Ramos (cell line): ENCODE measurements at regions not wholly inside any gene's neighbourhood (a gene's known extent, or its start where the extent isn't known, plus 50 kb on each side); places are given as distances from the start of the nearest gene placed in this dataset.

Experiments
- in situ Hi-C: fragments of 300-500 bp; cut with MboI; formaldehyde crosslinking; loops from one replicate; pipeline ENCODE4 v1.14.3; 2022; ENCODE audit warnings: low sequenced_read_pairs; ENCODE audit not compliant: unreplicated experiment

DNA sequence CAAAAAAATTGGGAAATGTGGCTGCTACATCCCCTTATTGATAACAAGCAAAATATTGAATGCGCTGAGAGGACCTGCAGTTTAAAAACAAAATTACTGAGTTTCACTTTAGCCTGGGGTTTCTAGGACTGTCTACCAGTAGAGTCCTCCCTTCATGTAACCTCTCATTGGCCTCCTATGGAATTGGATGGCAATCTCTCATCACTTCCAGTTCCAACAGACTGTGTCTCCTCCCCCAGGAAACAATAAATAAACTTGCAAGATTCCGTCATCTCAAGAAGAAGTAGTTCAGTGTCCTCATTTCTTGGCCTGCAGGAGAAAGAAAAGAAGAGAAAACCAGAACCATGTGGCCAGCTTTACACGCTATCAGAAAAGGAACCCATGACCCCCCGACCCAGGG lies 123.8 kb downstream of the TLE3 start:
- in situ Hi-C loops: no loop called here

DNA sequence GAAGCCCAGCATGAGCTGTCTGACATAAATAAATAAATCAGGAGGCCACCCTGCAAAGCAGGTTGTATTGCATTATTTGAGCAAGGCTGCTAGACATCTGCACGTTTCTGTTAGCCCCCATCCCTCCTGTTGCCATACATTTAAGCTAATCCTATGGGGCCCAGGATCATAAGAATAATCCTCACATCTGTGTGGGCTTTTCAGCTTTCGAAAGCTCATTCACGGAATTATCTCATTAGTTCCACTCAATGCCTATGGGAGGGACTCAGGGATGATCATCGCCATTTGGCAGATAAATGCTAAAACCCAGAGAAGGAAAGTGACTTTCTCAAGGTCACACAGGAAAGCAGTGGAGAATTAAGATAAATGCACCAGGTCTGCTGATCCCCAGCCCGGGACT lies 123.4 kb downstream of the TLE3 start:
- in situ Hi-C loops: no loop called here

DNA sequence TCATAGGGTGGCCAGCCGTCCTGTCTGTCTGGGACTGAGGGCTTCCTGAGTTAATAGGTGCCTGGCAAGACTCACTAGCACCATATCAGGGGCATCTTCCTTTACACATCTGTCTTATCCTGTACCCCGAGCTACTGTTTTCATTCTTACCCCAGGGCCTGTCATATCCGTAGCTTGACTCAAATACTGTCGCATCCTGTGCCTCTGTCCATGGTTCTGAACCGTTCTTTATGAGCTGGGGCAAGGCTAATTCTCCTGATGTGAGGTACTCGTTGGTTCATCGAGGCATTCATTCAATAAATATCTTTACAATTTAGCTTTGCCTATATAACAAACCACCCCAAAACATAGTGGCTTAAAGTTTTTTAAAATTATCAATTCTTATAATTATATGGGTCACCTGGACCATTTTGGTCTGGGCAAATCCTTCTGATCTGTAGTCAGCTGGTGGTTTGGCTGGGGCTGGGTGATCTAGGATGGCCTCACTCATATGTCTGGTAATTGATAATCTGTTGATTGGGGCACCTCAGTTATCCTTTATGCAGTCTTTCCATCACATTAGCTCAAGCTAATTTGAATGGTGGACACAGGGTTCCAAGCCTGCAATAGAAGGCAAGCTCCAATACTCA lies 121.2 kb downstream of the TLE3 start:
- in situ Hi-C loops: no loop called here

DNA sequence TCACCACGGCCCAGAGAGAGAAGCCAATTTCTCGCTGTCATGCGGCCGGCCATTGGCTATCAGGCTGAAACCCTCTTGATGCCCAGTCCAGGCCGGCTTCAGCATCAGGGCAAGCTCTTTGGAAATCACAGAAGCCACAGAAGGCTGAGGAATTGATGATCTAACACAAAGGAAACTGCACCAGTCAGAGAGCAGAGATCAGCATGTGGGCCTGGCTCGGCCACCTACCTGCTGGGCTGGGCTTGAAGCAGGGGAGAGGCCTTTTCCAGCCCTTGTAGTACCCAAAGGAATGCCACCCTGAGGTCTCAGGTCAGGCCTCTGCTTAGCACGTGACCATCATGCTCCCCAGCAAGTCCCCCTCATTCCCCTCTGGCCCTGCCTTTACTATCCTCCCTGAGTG lies 119.1 kb downstream of the TLE3 start:
- in situ Hi-C loops: no loop called here

DNA sequence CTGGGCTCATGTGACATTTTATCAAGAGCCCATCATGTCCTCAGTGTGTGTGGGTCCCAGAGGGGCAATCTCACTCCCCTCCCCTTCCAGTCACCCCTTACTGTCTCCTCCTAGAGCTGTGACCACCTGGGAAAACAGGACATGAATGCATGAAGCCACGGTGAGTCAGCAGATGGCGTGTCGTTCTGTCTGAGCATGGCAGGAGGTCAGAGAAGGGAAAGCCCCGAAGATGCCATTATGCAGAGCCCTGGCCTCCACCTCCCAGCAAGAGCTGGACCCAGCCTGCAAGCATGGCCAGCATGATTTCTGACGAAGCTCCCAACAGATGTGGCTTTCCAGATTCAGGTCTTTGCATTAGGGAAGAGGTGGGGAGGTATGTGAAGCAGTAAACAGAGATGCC lies 118.5 kb downstream of the TLE3 start:
- in situ Hi-C loops: no loop called here

DNA sequence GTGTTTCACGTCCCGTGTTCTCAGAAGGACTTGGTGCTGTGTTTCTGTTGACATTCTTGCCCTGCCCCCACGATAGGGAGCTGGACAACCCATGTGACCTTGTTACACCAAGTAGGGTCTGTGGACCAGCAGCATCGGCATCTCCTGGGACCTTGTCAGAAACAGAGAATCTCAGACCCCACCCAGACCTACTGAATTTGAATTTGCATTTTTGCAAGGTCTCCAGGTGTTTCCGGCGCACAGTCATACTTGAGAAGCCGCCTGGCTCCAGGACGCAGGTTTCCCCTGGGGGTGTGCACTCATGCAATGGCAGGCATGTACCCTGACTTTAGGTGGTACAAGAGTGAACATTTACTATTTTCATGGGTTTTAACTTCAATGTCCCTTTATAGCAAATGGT lies 117.9 kb downstream of the TLE3 start:
- in situ Hi-C loops: no loop called here

DNA sequence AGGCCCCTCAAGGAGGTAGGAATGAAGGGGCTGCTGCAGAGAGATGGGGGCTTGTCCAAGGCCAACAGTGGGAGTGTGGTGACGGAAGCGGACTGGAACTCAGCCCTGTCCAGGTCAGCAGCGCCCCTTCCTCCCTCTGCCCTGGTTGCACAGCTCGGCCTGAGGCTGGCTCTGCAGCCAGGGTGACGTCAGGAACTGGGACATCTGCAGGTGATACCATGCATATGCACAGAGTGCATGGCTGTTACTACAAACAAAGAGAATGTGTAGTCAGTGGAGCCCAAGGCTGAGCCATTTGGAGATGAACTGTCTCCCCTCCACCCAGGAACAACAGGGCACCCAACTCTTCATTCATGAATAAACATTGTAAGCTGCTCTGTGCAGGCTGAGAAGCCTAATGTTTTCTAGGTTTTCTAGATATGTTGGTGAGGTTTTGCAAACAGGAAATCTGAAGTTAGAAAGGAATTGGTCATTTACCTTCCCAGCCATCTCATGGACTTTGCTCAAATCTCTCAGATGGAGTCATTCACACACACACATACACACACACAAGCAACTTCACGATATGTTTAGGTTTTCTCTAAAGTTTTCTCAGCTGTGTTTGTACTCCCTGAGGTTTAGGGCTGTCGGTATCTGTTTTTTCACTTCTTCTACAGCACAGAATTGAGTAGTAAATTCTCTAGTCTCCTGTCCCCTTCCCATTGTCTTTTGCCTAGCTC lies 117.2 kb downstream of the TLE3 start:
- in situ Hi-C loops: no loop called here

DNA sequence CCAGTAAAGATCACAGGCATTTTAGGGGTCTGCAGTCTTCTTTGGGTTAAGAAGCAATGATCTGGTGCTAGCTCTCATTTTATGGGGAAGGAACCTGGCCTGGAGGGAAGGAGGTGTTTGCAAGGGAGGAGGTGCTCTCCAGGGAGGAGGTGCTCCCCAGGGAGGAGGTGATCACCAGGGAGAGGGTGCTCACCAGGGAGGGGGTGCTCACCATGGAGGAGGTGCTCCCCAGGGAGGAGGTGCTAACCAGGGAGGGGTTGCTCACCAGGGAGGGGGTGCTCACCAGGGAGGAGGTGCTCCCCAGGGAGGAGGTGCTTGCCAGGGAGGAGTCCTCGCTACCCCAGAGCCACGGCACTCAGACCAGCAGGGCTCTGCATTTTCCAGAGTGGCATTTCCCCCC lies 115.7 kb downstream of the TLE3 start:
- in situ Hi-C loops: no loop called here

DNA sequence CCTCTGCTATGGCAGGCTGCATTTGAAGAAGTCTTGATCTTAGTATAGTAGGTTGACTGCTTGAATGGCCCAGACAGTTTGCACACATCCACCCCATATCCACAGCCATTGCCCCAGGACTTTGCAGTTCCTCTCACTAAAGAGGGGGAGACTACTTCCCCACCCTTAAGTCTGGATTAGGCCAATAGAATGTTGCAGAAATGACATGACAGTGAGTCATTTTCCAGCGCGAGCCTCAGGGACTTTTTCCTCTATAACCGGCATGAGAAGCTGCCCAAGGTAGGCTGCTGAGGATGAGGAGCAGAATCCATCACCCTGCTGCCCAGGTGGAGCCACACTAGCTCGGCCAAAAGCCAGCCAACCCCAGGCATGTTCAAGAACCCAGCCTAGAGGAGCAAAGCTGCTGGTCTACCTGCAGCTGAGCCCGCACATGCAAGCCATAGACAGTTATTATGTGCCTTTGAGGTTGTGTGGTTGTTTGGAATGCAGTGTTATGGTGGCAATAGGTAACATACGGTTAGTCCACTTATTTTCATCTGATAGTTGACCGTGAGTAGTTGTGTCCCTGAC lies 113.9 kb downstream of the TLE3 start:
- in situ Hi-C loops: no loop called here

DNA sequence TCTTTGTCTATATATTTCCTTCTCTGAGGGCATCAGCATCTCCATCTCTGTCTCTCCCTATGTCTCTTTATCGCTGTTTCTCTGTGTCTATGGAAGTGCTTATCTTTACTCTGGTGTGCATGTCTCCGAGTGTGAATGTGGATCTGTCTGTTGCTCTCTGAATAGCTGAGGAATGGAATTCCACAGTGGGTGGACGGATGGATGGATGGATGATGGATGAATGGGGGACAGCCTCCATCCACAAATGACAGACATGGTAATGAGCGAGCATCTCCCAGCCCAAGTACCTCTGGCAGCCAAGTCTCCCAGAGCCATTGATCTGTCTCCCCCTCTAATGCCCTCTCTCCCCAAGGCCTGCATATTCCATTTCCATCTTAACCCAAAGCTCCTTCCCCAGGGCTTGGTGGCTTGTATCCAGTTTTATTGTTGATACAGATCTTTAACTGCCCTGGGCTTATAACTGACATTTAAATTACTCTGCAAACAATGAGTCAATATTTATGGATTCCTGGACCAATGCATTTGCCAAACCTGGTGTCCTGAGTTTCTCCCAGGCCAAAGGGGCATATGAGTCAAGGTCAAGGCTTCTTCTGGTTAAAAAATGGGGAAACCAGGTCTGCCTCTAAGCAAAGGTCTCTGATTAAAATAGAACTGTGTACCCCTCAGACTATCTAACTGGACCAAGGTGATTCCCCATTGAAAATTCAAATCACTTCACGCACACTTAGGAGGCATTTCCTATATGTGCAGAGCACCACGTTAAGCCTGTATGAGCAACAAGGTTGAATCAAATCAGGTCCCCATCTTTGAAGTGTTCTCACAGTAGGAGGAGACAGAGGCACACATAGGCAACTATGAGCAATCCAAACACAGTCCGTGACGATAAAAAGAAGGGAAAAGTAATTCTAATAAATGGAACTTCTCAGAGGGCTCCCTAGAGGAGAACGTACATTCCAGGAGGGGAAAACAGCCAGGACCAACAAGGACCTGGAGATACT lies 109.9 kb downstream of the TLE3 start:
- in situ Hi-C loops: no loop called here

DNA sequence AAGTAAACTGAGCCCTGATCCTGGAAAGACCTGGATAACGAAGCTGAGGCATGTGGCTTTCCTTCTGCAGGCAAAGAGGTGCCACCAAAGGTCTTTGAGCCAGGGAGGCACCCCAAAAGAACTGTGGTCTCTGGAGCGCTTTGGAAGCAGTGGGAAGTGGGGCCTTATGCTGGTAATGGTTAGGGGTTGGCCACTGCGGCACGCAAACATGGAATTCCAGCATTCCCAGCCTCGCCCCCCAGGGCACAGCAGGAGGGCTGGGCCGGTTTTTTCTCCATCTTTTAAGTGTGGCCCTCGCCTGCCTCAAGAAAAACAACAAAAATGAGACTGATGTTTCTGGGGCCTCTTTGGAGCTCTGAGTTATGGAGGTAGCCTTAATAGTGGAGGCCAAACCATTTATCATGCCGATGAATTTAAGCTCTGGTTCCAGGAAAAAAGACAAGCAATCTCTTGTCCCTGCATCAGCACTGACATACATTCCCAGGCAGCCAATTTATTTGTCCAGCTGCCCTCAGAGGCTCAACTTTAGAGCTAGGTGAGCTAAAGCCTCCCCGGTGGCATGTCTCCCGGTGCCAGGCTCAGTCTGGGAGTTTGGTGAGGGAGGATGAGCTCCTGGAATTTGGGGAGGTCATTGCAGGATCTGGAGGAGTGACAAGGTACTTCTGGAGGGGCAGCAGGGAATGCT lies 109.0 kb downstream of the TLE3 start:
- in situ Hi-C loops: no loop called here

DNA sequence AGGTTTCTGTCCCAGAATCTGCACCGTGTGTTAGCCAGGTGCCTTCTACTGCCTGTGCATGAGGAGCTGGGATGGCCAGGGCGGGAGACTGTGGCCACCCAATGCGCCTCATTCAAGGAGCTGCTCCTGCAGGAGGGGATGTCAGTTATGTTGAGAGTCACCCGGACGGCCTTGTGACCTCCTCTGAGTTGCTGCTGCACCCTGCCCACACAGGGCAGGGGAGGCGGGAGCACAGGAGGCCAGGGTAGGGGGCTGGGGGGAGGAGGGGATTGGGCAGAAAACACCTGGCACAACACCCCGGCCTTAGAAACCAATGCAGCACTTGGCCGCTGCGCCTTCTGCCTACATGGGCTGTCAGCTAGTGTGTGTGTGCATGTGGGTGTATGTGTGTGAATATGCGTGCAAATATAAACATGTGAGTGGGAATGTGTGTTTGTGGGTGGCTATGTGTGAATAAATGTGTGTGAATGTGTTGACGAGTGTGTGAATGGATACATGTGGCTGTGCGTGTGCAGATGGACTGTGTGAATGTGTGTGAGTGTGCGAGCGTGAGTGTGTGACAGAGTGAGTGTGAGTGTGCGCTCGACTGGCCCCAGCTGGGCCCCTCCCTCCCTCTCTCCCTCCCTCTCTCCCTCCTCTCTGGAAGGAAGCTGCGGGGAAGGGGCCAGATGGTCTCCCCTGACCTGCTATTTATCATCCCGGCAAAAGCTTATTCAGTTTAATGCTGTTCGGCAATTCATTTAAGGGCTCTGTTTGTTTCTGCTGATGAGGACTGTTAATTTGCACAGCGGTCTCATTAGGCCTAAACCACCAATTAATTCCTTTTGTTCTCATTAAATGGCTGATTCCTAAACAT lies 106.9 kb downstream of the TLE3 start:
- in situ Hi-C loops: no loop called here

DNA sequence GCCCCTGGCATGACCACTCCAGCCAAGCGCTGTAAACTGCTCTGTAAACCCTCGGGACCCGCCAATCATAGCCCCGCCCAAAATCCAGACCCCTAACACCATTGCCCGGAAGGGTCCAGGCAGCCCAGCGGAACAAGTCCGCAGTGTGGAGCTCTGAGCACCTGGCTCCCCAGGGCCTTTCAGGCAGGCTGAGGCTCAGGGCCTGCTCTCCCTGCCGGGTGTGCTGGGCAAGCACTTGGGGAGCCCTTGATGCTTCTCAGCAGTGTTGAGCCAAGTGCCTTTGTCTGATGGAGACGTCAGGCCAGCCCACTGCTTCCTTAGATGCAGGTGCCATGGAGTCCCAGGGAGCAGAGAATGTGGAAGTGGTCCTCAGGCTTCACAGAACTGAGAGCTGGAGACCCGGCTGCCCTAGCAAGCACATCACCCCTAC lies 106.2 kb downstream of the TLE3 start:
- in situ Hi-C loops: no loop called here

DNA sequence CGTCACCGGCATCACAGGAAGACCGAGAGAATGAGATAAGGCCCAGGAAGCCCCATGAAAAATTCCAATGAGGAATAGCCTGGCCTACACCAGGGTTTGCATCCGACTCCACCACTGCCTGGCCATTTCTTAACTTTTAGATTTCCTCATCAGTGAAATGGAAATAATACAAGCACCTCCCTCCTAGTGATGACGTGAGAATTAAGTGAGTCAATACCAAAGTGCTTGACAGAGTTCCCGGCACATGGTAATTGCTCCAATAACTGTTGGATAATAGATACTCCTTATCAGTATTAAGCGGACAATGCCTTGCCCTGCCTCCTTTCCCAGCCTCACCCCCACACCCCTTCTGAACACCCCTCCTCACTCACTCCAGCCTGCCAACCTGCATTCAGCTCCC lies 105.4 kb downstream of the TLE3 start:
- in situ Hi-C loops: no loop called here

DNA sequence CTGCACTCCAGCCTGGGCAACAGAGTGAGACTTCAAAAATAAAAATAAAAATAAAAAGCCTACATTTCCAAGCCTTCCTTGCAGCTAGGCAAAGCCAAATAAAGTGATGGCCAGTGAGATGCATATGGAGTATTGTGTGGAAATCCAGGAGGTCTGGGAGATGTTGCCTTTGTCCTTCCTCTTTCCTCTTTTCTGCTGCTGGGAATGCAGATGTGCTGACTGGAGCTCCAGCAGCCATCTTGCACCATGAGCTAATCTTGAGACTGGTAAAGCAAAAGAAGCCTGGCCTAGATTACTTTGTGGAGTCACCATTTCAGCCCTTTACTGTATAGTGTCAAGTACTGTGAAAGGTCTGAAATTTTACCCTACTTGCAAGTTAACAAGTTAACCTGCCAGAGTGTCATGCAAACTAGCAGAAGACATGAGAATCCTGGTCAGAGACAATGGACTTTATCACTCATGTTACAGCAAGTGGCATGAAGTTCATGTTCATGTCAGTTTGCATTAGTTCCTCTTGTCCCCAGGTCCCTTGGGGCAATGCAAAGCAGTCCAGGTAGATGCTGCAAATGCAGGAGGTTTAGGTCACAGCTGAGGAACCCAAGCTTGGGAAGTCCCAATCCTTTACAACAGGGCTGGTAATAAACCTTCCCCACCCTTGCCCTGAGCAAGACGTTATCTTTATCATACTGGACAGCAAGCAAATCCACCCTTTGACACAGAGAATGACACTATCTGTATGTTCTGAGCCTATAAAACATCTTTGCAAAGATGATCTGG lies 103.1 kb downstream of the TLE3 start:
- in situ Hi-C loops: no loop called here

DNA sequence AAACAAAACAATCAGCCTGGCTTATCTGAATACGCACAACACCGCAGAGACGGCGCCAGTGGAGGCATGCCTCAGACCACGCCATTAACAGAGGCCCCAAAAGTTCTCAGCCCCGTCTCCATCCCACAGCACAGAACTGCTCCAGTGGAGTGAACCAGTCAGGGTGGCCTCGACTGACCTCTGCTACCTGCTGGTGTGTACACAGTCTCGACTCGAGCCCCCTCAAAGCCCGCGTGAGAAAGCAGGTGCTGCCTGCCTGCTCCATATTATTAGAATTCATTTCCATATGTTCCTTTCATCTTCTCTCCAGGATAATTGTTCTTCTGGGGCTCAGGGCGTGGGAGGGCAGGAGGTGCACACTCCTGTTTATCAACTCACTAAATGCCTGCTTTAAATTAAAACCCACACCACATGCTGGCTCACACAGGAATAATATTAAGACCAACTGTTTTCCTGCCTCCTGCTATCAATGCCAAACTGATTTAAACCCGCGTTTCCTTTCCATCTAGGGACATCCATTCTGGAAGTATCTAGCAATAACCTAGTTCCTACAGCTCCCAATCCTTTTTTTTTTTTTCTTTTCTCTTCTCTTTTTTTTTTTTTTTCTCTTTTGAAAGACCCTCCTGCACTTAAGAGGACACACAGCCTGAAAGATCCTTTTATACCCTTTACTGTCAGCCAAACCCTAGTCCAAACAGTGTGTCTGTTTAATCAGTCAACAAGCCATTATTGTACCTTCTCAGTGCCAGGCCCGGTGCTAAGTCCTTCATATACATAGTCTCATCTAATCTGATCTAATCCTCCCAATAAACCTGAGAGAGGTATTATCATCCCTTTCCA lies 101.2 kb downstream of the TLE3 start:
- in situ Hi-C loops: no loop called here

DNA sequence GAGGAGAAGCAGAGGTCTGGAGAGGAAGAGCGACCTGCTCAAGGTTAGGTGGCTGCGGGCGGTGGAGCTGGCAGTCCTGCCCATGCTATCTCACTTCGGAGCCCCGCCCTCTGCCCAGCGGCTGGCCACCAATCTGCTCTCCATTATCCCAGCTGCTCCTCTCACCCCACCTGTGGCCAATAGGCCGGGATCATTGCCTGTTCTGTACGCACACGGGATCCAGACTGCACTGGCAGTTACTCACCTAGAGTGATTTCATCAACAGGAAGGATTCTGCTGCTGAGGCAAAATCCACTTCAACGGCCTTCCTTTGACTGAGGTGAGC lies 100.6 kb downstream of the TLE3 start:
- in situ Hi-C loops: no loop called here
